ENCODE measurements at regions not wholly inside any gene's neighbourhood (a gene's known extent, or its start where the extent isn't known, plus 50 kb on each side); places are given as distances from the start of the nearest gene placed in this dataset.
"Not testable (repeated sequence)": the region's sequence is repeated elsewhere in the genome, so short reads cannot be mapped to it uniquely, and the experiment has no call there.

DNA sequence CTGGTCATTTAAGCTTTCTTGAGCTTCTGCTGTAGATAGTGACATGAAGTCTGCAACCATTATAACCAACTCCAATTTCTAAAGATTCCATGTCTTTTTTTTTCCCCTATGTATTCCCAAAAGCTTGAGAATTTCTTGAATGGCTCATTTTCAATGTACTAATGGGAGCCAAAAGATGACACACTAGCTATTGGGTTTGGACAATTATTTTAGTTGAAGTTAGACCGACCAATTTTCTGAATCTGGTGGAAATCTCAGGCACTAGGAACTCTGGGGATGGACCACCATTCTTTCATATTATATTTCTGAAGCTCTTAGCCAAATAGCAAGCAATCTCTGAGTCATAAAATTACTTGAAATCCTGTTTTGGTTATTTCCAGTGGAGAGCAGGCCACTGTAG lies 617.4 kb upstream of the ADAMTS5 start:
- DNase-seq: no peak

GRCh38 chr21:27582948-27583430 lies 616.1 kb upstream of the ADAMTS5 start:
- DNase-seq: no peak

GRCh38 chr21:27582246-27582947 lies 615.5 kb upstream of the ADAMTS5 start:
- DNase-seq: no peak

GRCh38 chr21:27581168-27581567 lies 614.3 kb upstream of the ADAMTS5 start:
- DNase-seq: no peak

- DNase-seq: no peak
Measured at GRCh38 chr21:27580276-27580675, 613.4 kb upstream of the ADAMTS5 start.

GRCh38 chr21:27578741-27579265 lies 611.9 kb upstream of the ADAMTS5 start:
- DNase-seq: no peak

DNA sequence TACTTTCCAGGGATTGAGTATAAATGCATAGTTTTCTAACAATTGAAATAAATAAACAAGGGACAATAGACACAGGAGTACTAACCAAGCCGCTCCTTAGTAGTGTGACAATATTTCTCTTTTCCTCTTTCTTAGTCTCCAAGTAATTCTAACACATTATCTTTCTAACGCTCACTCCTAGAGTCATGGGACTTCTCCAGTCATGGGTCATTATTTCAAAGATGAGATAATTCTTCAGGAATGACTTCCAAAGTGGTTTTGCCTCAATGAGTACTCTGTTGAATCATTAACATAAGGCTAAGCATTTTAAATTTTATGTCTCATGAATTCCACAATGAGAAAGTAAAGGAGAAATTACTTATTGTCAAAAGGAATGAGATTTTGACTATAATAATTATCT lies 605.8 kb upstream of the ADAMTS5 start:
- no peak for DNase-seq

DNA sequence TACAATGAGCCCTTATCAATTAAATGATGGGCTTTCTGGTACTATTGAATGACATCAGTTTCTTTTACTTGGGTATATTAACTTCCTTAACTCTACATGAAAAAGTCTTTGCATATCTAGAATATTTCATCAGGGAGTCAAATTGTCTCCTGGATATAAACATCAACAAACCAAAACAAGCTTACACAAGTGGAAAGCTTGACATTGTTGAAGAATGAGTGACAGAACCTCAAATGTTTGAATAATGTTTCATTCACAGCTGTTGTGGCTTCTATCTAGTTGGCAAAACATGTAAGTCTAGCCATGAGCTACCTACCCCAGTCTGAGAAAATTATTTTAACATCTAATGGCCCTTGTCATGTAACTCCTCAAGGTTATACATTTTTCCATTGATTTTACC lies 604.8 kb upstream of the ADAMTS5 start:
- no peak for DNase-seq

GRCh38 chr21:27570306-27570868 lies 603.5 kb upstream of the ADAMTS5 start:
- no peak for DNase-seq

GRCh38 chr21:27569831-27570230 lies 602.9 kb upstream of the ADAMTS5 start:
- DNase-seq: no peak

DNA sequence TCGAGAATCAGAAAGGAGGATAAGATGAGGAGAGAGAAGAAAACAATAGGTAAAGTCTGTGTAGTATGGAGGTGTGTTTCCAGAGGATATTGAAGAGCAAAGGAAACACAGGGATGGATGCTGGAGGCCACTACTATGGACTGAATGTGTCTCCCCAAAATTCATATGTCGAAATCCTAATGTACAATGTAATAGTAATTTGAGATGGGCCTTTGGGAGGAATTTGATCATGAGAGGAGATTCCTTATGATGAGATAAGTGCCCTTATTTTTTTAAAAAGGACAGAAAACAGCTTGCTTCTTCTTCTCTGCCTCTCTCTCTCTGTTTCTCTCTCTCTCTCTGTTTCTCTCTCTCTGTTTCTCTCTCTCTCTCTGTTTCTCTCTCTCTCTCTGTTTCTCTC lies 602.2 kb upstream of the ADAMTS5 start:
- no peak for DNase-seq

GRCh38 chr21:27567381-27567780 lies 600.5 kb upstream of the ADAMTS5 start:
- no peak for DNase-seq

DNA sequence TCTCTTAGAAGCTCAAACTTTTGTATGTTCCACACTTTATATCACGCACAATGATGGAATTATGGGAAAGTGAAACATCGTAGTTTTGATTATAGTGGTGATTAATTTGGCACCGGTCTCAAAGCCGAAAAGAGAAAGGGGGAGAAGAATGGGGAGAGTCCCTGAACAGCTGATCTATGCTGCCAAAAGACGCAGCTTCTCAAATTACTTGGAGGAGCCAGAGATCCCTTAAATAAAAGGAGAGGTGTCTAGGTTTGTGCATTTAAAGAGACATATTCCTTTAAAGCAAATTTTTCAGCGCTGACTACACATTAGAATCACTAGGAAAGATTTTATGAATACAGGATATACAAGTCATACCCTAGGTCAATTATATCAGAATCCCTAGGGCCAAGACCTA lies 599.6 kb upstream of the ADAMTS5 start:
- DNase-seq: no peak

DNA sequence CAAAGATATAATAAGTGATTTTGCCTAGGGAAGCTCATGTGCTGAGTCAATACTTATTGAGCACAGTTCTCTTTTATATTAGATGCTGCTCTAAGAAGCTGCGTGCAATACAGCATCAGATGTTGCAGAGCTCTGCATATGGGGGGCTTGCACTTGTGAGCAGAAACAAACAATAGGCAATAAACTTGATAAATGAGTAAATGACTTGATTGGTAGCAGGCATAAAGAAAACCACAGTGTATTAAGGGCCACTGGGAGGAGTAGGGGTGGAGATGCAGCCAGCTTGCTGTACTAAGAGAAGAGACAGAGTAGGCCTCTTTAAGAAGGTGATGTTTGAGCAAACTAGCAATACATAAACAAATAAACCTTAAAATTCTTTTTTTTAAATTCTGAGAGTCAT lies 598.5 kb upstream of the ADAMTS5 start:
- no peak for DNase-seq

GRCh38 chr21:27564684-27565301 lies 597.9 kb upstream of the ADAMTS5 start:
- peak; percentile 29 to 50 for DNase-seq

GRCh38 chr21:27562303-27562702 lies 595.4 kb upstream of the ADAMTS5 start:
- DNase-seq: no peak

DNA sequence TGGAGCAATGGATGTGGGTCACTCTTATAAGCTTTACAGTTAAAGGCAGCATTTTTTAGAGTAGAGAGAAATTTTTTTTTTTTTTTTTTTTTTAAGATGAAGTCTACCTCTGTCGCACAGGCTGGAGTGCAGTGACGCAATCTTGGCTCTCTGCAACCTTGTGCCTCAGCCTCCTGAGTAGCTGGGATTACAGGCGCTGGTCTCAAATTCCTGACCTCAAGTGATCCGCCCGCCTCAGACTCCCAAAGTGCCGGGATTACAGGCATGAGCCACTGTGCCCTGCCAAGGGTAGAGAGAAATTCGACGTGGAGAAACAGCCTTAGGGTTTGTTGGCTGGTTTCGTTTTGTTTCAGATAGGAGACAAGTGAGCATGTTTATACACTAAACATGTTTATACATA lies 594.2 kb upstream of the ADAMTS5 start:
- DNase-seq: no peak

- DNase-seq: no peak
Measured at GRCh38 chr21:27557356-27557755, 590.5 kb upstream of the ADAMTS5 start.

- DNase-seq: no peak
Measured at GRCh38 chr21:27555996-27556395, 589.1 kb upstream of the ADAMTS5 start.

- no peak for DNase-seq
Measured at GRCh38 chr21:27550287-27550686, 583.4 kb upstream of the ADAMTS5 start.

- no peak for DNase-seq
Measured at GRCh38 chr21:27548486-27548885, 581.6 kb upstream of the ADAMTS5 start.

DNA sequence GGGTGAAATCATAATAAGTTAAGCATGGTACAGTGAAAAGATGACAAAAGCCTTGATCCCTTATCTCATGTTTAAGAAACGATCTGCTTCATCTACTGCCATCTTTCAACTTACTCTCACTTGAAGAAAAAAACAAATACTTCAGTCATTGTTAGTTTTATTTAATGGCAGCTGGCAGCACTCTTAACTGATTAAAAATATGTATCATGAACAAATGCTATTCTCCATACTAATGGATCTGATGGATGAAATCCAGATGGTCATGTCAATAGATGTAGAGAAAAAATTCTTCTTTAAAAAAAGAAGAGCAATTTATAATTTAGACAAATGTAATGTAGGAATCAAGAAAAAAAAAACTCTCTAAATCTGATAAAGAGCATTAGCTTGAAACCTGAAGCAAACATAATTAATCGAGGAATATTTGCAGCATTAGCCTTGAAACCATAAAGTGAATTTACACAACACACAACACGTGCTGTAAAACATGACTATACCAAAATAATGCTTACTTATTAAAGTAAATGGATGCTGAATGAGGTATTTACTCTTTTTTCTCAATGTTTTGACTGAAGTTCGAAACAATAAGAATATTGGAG lies 579.0 kb upstream of the ADAMTS5 start:
- no peak for DNase-seq

DNA sequence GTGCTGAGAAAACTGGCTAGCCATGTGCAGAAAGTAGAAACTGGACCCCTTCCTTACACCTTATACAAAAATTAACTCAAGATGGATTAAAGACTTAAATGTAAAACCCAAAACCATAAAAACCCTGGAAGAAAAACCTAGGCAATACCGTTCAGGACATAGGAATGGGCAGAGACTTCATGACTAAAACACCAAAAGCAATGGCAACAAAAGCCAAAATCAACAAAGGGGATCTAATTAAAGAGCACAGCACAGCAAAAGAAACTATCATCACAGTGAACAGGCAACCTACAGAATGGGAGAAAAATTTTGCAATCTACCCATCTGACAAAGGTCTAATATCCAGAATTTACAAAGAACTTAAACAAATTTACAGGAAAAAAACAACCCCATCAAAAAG lies 575.2 kb upstream of the ADAMTS5 start:
- not testable (repeated sequence) for DNase-seq

DNA sequence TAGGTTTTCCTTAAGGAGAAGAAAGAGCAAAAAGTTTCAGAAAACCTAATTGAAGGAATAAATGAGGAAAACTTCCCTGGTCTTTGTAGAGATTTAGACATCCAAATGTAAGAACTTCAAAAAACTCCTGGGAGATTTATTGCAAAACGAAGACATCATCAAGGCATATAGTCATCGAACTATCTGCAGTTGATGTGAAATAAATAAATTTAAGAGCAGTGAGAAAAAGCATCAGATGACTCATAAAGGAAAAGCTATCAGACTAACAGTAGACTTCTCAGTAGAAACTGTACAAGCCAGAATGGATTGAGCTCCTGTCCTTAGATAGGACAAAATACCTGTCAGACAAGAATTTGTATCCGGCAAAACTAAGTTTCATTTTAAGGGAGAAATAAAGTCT lies 569.4 kb upstream of the ADAMTS5 start:
- no peak for DNase-seq

All from inflammatory macrophage (primary cell).